ENCODE measurements at regions not wholly inside any gene's neighbourhood (a gene's known extent, or its start where the extent isn't known, plus 50 kb on each side); places are given as distances from the start of the nearest gene placed in this dataset.

- Histone ChIP-seq H3K9me3 (peaks cover 0 to 8% (median 0%) of the 10 kb centered on the region in 4 donors), H3K4me3 (no peak overlapping the region), H3K27ac (no peak overlapping the region), H3K4me1 (no peaks in the 10 kb centered on the region), H3K27me3 (peaks cover 0 to 2% of the 10 kb centered on the region in 2 donors), H3K36me3 (no peaks in the 10 kb centered on the region)
- no peak for DNase-seq (ENCODE audit: low spot score in 2 of 2)
- TF ChIP-seq CTCF (IDR thresholded peaks at IDR 0.05) (no peak), POLR2A (IDR thresholded peaks at IDR 0.05) (no peak), EP300 (IDR thresholded peaks at IDR 0.05) (no peak)
These were observed 92.3 kb downstream of the HTR5A start for GRCh38 chr7:155162422-155162821.

GRCh38 chr7:155163696-155164095 lies 93.6 kb downstream of the HTR5A start:
- WGBS, 2 donors: 75 to 86% methylated on average over 7 of the region's 7 CpGs
- no peak for DNase-seq (ENCODE audit: low spot score in 2 of 2)
- Histone ChIP-seq H3K36me3 (no peaks in the 10 kb centered on the region), H3K27me3 (peaks cover 0 to 2% of the 10 kb centered on the region in 2 donors), H3K27ac (no peak overlapping the region), H3K4me1 (no peaks in the 10 kb centered on the region), H3K4me3 (no peak overlapping the region), H3K9me3 (peaks cover 0 to 2% (median 0%) of the 10 kb centered on the region in 4 donors)
- TF ChIP-seq POLR2A (IDR thresholded peaks at IDR 0.05) (no peak), CTCF (IDR thresholded peaks at IDR 0.05) (no peak), EP300 (IDR thresholded peaks at IDR 0.05) (no peak)

- H3K36me3 ChIP-seq: no peaks in the 10 kb centered on the region
- WGBS, 2 donors: 83 to 88% methylated on average over 8 of the region's 8 CpGs
- DNase-seq (ENCODE audit: low spot score in 2 of 2): no peak
These were observed 94.2 kb downstream of the HTR5A start for GRCh38 chr7:155164316-155164715.

GRCh38 chr7:155166108-155166507 lies 96.0 kb downstream of the HTR5A start:
- Histone ChIP-seq H3K36me3 (no peaks in the 10 kb centered on the region), H3K4me3 (no peak overlapping the region), H3K9me3 (no peaks in the 10 kb centered on the region), H3K27me3 (peaks cover 0 to under 1% of the 10 kb centered on the region in 2 donors), H3K27ac (no peak overlapping the region), H3K4me1 (no peaks in the 10 kb centered on the region)
- WGBS, 2 donors: 61 to 73% methylated on average over 11 of the region's 11 CpGs
- TF ChIP-seq POLR2A (IDR thresholded peaks at IDR 0.05): no peak
- TF ChIP-seq EP300 (IDR thresholded peaks at IDR 0.05): no peak
- TF ChIP-seq CTCF (IDR thresholded peaks at IDR 0.05): no peak
- DNase-seq (ENCODE audit: low spot score in 2 of 2): no peak

More at GRCh38 chr7:155164316-155164715, 94.2 kb downstream of the HTR5A start:
- no peaks in the 10 kb centered on the region for H3K4me1 ChIP-seq
- H3K4me3 ChIP-seq: no peak overlapping the region
- TF ChIP-seq POLR2A (IDR thresholded peaks at IDR 0.05): no peak
- TF ChIP-seq EP300 (IDR thresholded peaks at IDR 0.05): no peak
- no peak for TF ChIP-seq CTCF (IDR thresholded peaks at IDR 0.05)
- H3K9me3 ChIP-seq: no peaks in the 10 kb centered on the region
- H3K27me3 ChIP-seq: peaks cover 0 to 2% of the 10 kb centered on the region in 2 donors
- no peak overlapping the region for H3K27ac ChIP-seq

- Histone ChIP-seq H3K27ac (no peak overlapping the region), H3K4me3 (no peak overlapping the region), H3K9me3 (no peaks in the 10 kb centered on the region), H3K36me3 (no peaks in the 10 kb centered on the region), H3K4me1 (no peaks in the 10 kb centered on the region), H3K27me3 (no peaks in the 10 kb centered on the region)
- no peak for DNase-seq (ENCODE audit: low spot score in 2 of 2)
- 45 to 69% methylated on average over 14 to 28 of the region's 28 CpGs for WGBS, 2 donors
- TF ChIP-seq CTCF (IDR thresholded peaks at IDR 0.05) (no peak), EP300 (IDR thresholded peaks at IDR 0.05) (no peak), POLR2A (IDR thresholded peaks at IDR 0.05) (no peak)
These were observed 96.7 kb downstream of the HTR5A start for GRCh38 chr7:155166673-155167370.
